ENCODE measurements at regions not wholly inside any gene's neighbourhood (a gene's known extent, or its start where the extent isn't known, plus 50 kb on each side); places are given as distances from the start of the nearest gene placed in this dataset.

GRCh38 chr2:151166410-151166809 lies 95.3 kb downstream of the RBM43 start:
- TF ChIP-seq CTCF (IDR thresholded peaks at IDR 0.05; ENCODE audit: poor library complexity) = no peak
- TF ChIP-seq EZH2 (IDR thresholded peaks at IDR 0.05; ENCODE audit: borderline replicate concordance) = no peak
- TF ChIP-seq EZH2phosphoT487 (IDR thresholded peaks at IDR 0.05; ENCODE audit: low read depth, severe bottlenecking, unreplicated experiment) = no peak
